ENCODE measurements at regions not wholly inside any gene's neighbourhood (a gene's known extent, or its start where the extent isn't known, plus 50 kb on each side); places are given as distances from the start of the nearest gene placed in this dataset.
A peak's percentile ranks its signal among the peaks of the same experiment; 100 is the strongest.

DNA sequence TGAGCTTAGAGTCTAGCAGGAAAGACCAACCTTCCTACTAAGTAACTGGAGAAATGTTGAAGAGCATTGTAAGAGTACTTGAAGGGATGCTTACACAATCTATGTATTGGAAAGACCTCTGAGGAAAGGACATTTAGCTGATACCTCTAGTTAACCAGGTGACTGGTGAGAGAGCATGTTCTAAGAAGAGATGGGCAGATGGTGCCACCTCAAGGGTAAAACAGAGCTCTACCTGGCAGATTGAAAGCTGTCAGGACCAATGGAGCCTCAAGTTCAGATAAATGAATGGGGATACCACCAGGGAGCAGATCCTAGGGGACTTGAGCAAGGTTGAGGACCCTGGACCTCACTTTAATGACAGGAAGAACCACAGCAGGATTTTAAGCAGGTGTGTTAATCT lies 196.4 kb downstream of the QDPR start:
- H3K4me3 ChIP-seq (ENCODE audit: control insufficient read depth, low read depth, low read length): no peak overlapping the region
- TF ChIP-seq, protein P1, sequence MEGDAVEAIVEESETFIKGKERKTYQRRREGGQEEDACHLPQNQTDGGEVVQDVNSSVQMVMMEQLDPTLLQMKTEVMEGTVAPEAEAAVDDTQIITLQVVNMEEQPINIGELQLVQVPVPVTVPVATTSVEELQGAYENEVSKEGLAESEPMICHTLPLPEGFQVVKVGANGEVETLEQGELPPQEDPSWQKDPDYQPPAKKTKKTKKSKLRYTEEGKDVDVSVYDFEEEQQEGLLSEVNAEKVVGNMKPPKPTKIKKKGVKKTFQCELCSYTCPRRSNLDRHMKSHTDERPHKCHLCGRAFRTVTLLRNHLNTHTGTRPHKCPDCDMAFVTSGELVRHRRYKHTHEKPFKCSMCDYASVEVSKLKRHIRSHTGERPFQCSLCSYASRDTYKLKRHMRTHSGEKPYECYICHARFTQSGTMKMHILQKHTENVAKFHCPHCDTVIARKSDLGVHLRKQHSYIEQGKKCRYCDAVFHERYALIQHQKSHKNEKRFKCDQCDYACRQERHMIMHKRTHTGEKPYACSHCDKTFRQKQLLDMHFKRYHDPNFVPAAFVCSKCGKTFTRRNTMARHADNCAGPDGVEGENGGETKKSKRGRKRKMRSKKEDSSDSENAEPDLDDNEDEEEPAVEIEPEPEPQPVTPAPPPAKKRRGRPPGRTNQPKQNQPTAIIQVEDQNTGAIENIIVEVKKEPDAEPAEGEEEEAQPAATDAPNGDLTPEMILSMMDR (IDR thresholded peaks at IDR 0.05; ENCODE audit: control insufficient read depth, insufficient read depth, low read depth, low read length, missing control alignments): peak; percentile 13
- DNase-seq (ENCODE audit: low read depth): no peak

DNA sequence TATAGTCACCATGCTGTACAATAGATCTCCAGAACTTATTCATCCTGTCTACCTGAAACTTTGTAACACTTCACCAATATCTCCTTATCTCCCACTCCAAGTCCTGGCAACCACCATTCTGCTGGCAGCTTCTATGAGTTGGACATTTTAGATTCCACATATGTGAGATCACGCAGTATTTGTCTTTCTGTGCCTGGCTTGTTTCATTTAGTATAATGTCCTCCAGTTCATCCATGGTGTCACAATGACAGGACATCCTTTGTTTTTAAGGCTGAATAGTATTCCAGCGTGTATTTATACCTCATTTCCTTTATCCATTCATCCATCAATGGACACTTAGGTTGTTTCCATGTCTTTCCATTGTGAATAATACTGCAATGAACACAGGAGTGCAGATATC lies 198.7 kb downstream of the QDPR start:
- TF ChIP-seq, protein P1 (IDR thresholded peaks at IDR 0.05; ENCODE audit: control insufficient read depth, insufficient read depth, low read depth, low read length, missing control alignments): no peak
- H3K4me3 ChIP-seq (ENCODE audit: control insufficient read depth, low read depth, low read length): no peak overlapping the region
- no peak for DNase-seq (ENCODE audit: low read depth)

GRCh38 chr4:17310269-17310652 lies 201.6 kb downstream of the QDPR start:
- TF ChIP-seq, protein P1 (IDR thresholded peaks at IDR 0.05; ENCODE audit: control insufficient read depth, insufficient read depth, low read depth, low read length, missing control alignments): no peak
- peak; percentile 28 for DNase-seq (ENCODE audit: low read depth)
- H3K4me3 ChIP-seq (ENCODE audit: control insufficient read depth, low read depth, low read length): no peak overlapping the region

GRCh38 chr4:17309567-17310268 lies 202.2 kb downstream of the QDPR start:
- no peak overlapping the region for H3K4me3 ChIP-seq (ENCODE audit: control insufficient read depth, low read depth, low read length)
- no peak for DNase-seq (ENCODE audit: low read depth)
- TF ChIP-seq, protein P1 (IDR thresholded peaks at IDR 0.05; ENCODE audit: control insufficient read depth, insufficient read depth, low read depth, low read length, missing control alignments): no peak

- TF ChIP-seq, protein P1 (IDR thresholded peaks at IDR 0.05; ENCODE audit: control insufficient read depth, insufficient read depth, low read depth, low read length, missing control alignments): no peak
- H3K4me3 ChIP-seq (ENCODE audit: control insufficient read depth, low read depth, low read length): no peak overlapping the region
- no peak for DNase-seq (ENCODE audit: low read depth)
These were observed 210.0 kb downstream of the QDPR start for GRCh38 chr4:17301869-17302268.

DNA sequence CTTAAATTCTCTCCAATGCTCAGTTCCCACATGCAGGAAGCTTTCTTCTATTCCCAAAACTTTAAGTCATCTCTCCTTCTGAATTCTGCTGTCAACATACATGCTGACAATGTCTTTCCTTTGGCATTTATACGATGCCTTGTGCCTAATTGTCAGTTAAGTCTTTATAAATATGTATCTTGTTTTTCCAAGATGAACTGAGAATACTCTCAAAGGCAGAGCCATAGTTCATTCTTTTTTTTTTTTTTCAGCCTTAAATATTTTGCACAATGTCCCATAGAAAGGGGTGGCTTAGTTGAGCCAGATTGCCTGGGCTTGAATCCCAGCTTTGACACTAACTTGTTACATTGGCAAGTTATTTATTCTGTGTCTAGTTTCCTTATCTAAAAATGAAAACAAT lies 210.6 kb downstream of the QDPR start:
- TF ChIP-seq, protein P1 (IDR thresholded peaks at IDR 0.05; ENCODE audit: control insufficient read depth, insufficient read depth, low read depth, low read length, missing control alignments): no peak
- no peak overlapping the region for H3K4me3 ChIP-seq (ENCODE audit: control insufficient read depth, low read depth, low read length)
- no peak for DNase-seq (ENCODE audit: low read depth)

Measured in AG09309 (cell line).